ENCODE measurements at regions not wholly inside any gene's neighbourhood (a gene's known extent, or its start where the extent isn't known, plus 50 kb on each side); places are given as distances from the start of the nearest gene placed in this dataset.

GRCh38 chr7:104267701-104268368 lies 60.0 kb upstream of the ORC5 start:
- Histone ChIP-seq H3K9me3 (ENCODE audit: control insufficient read depth, low read depth, low read length) (peaks cover 8% of the 10 kb centered on the region), H3K4ac (ENCODE audit: low read depth, low read length) (no peak overlapping the region), H2BK20ac (ENCODE audit: low read depth, low read length, poor library complexity, severe bottlenecking) (no peak overlapping the region), H3K79me1 (ENCODE audit: insufficient read depth, low read depth, low read length, poor library complexity, severe bottlenecking) (no peaks in the 10 kb centered on the region), H3K18ac (ENCODE audit: insufficient read length, low read depth, low read length) (no peak overlapping the region), H4K20me1 (ENCODE audit: control insufficient read depth, insufficient read depth, insufficient read length) (no peaks in the 10 kb centered on the region), H4K91ac (ENCODE audit: insufficient read length, low read depth, low read length) (no peak overlapping the region), H2BK120ac (ENCODE audit: low read depth, low read length, poor library complexity, severe bottlenecking) (no peak overlapping the region), H2BK5ac (ENCODE audit: insufficient read length, low read length) (no peak overlapping the region), H3K14ac (ENCODE audit: insufficient read depth, low read length) (no peak overlapping the region), H3K27me3 (ENCODE audit: insufficient read depth, low read length) (no peaks in the 10 kb centered on the region), H3K79me2 (ENCODE audit: insufficient read depth, low read length) (no peaks in the 10 kb centered on the region), H2BK15ac (ENCODE audit: low read depth, low read length) (no peak overlapping the region), H2AK5ac (ENCODE audit: insufficient read length, low read length) (no peak overlapping the region), H4K8ac (replicated peaks; ENCODE audit: insufficient read length, low read depth, low read length) (no peak overlapping the region), H4K5ac (ENCODE audit: insufficient read length, low read depth, low read length) (no peak overlapping the region), H2AFZ (ENCODE audit: low read length) (no peak overlapping the region), H3K9ac (ENCODE audit: extremely low read depth, insufficient read length, low read length) (no peak overlapping the region), H2BK12ac (ENCODE audit: insufficient read length, low read depth, low read length) (no peak overlapping the region), H3K4me2 (ENCODE audit: insufficient read depth, insufficient read length, low read length) (no peak overlapping the region), H3K23me2 (ENCODE audit: insufficient read length, low read depth, low read length, poor library complexity, severe bottlenecking) (no peaks in the 10 kb centered on the region), H3T11ph (ENCODE audit: low read length) (no peak overlapping the region), H3K4me1 (ENCODE audit: insufficient read depth, low read length) (no peaks in the 10 kb centered on the region), H3K56ac (ENCODE audit: insufficient read length, low read depth, low read length) (no peak overlapping the region), H3K27ac (ENCODE audit: insufficient read length, low read depth, low read length) (no peak overlapping the region), H3K23ac (ENCODE audit: insufficient read length, low read depth, low read length) (no peak overlapping the region)
- peaks cover 0 to 8% (median 0%) of the 10 kb centered on the region in 3 experiments; a peak in 3 of 7 replicates for H3K36me3 Mint-ChIP-seq (ENCODE audit: insufficient read depth in 1 of 3, low read depth in 3 of 3)
- no peak overlapping the region for H3K27ac Mint-ChIP-seq
- no peaks in the 10 kb centered on the region; the same call in none of the 2 replicates for H3K27me3 Mint-ChIP-seq (ENCODE audit: low read depth)
- no peak for DNase-seq
- peak; percentile 52 for TF ChIP-seq CTCF (conservative IDR thresholded peaks at IDR 0.05)
- WGBS (ENCODE audit: extremely low coverage, insufficient read length, low lambda C conversion rate) = no CpG with 5 or more reads among the region's 3 CpGs
- peaks cover 28 to 31% of the 10 kb centered on the region in 2 experiments for H3K9me3 Mint-ChIP-seq
- H3K4me3 Mint-ChIP-seq = no peak overlapping the region
- H3K4me1 Mint-ChIP-seq = no peaks in the 10 kb centered on the region
